GM19397 (cell line): ENCODE measurements at regions not wholly inside any gene's neighbourhood (a gene's known extent, or its start where the extent isn't known, plus 50 kb on each side); places are given as distances from the start of the nearest gene placed in this dataset.
"Not testable (repeated sequence)": the region's sequence is repeated elsewhere in the genome, so short reads cannot be mapped to it uniquely, and the experiment has no call there.

Experiments
- ATAC-seq: cut with Tn5 transposase; IDR thresholded peaks from one replicate; pipeline ENCODE4 v1.9.1; 2021; ENCODE audit warnings: mild to moderate bottlenecking, moderate library complexity; ENCODE audit not compliant: unreplicated experiment

- no peak for ATAC-seq
These were observed 213.6 kb upstream of the KCNN2 start for GRCh38 chr5:114148253-114148652.

- not testable (repeated sequence) for ATAC-seq
These were observed 213.1 kb upstream of the KCNN2 start for GRCh38 chr5:114148728-114149127.

- ATAC-seq = no peak
These were observed 209.1 kb upstream of the KCNN2 start for GRCh38 chr5:114152656-114153360.

- ATAC-seq = no peak
These were observed 208.5 kb upstream of the KCNN2 start for GRCh38 chr5:114153392-114153791.

- ATAC-seq = no peak
These were observed 208.0 kb upstream of the KCNN2 start for GRCh38 chr5:114153833-114154232.

GRCh38 chr5:114166081-114166480 is 195.8 kb upstream of the KCNN2 start:
- no peak for ATAC-seq

GRCh38 chr5:114174131-114174530 is 187.7 kb upstream of the KCNN2 start:
- no peak for ATAC-seq

GRCh38 chr5:114174837-114175236 is 187.0 kb upstream of the KCNN2 start:
- ATAC-seq = no peak

GRCh38 chr5:114176356-114176755 is 185.5 kb upstream of the KCNN2 start:
- ATAC-seq = no peak

GRCh38 chr5:114179134-114179533 is 182.7 kb upstream of the KCNN2 start:
- no peak for ATAC-seq

GRCh38 chr5:114184006-114184405 is 177.9 kb upstream of the KCNN2 start:
- ATAC-seq = no peak

- no peak for ATAC-seq
These were observed 176.6 kb upstream of the KCNN2 start for GRCh38 chr5:114185274-114185673.

GRCh38 chr5:114191441-114191840 is 170.4 kb upstream of the KCNN2 start:
- ATAC-seq = no peak

GRCh38 chr5:114192108-114192507 is 169.8 kb upstream of the KCNN2 start:
- no peak for ATAC-seq

- no peak for ATAC-seq
These were observed 160.5 kb upstream of the KCNN2 start for GRCh38 chr5:114201332-114201731.

- ATAC-seq = no peak
These were observed 156.9 kb upstream of the KCNN2 start for GRCh38 chr5:114204923-114205322.

- ATAC-seq = no peak
These were observed 155.2 kb upstream of the KCNN2 start for GRCh38 chr5:114206640-114207039.

- no peak for ATAC-seq
These were observed 154.3 kb upstream of the KCNN2 start for GRCh38 chr5:114207615-114208014.

- ATAC-seq = no peak
These were observed 153.8 kb upstream of the KCNN2 start for GRCh38 chr5:114208120-114208519.

GRCh38 chr5:114208588-114208987 is 153.3 kb upstream of the KCNN2 start:
- ATAC-seq = no peak

GRCh38 chr5:114210662-114211061 is 151.2 kb upstream of the KCNN2 start:
- no peak for ATAC-seq

GRCh38 chr5:114221807-114222206 is 140.1 kb upstream of the KCNN2 start:
- no peak for ATAC-seq

GRCh38 chr5:114223866-114224265 is 138.0 kb upstream of the KCNN2 start:
- ATAC-seq = peak; percentile 70
